Amygdala (tissue), 56 donors: ENCODE measurements at regions not wholly inside any gene's neighbourhood (a gene's known extent, or its start where the extent isn't known, plus 50 kb on each side); places are given as distances from the start of the nearest gene placed in this dataset.
"Not testable (repeated sequence)": the region's sequence is repeated elsewhere in the genome, so short reads cannot be mapped to it uniquely, and the experiment has no call there.

Experiments used
- DNase-seq, 56 donors: peaks; one replicate each; lab custom pipeline; 2025; lab: John Stamatoyannopoulos, UW

DNA sequence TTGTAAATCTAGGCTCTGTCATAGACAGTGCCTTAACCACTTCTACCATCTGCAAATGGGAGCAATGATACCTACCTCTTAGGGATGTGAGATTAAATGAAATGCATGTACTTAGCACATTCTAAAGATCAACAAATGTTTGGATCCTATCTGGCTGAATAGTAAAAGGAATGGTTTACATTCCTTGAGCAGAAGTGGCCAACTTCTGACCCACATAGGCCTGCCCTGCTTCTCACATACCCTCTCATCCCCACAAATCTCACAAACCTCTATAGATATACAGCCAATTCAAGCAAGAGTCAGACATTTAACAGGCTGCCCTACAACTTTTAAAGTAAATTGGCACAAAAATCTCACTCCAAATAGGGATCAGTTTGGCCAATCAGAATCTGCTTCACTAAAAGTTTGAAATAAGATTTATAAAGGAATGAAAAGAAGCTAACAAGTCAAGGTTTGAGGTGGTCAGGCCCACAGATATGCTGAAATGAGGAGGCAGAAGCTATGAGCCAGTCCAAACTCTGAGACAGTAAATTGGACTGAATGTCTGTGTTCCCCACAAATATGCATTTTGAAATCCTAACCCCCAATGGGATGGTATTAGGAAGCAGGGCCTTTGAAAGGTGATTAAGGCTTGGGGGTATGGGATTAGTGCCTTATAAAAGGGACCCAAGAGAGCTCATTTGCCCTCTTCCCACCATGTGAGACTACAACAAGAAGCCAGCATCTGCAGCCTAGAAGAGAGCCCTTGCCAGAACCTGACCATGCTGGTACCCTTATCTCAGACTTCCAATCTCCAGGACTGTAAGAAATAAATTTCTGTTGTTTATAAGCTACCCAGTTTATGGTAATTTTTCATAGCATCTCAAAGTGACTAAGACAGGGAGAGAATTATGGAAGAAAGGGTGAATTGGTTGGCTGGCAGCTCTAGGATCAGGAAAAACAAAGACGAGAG is 227.8 kb upstream of the RBMS1 start:
- no peak for DNase-seq

DNA sequence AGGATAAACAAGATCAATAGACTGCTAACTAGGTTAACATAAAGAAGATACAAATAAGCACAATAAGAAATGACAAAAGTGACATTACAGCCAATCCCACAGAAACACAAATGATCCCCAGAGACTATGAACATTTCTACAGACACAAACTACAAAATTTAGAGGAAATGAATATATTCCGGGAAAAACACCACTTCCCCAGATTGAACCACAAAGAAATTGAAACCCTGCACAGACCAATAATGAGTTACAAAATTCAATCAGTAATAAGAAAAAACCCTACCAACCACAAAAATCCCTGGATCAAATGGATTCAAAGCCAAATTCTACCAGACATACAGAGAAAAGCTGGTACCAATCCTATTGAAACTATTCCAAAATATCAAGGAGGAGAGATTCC is 232.4 kb upstream of the RBMS1 start:
- no peak for DNase-seq

DNA sequence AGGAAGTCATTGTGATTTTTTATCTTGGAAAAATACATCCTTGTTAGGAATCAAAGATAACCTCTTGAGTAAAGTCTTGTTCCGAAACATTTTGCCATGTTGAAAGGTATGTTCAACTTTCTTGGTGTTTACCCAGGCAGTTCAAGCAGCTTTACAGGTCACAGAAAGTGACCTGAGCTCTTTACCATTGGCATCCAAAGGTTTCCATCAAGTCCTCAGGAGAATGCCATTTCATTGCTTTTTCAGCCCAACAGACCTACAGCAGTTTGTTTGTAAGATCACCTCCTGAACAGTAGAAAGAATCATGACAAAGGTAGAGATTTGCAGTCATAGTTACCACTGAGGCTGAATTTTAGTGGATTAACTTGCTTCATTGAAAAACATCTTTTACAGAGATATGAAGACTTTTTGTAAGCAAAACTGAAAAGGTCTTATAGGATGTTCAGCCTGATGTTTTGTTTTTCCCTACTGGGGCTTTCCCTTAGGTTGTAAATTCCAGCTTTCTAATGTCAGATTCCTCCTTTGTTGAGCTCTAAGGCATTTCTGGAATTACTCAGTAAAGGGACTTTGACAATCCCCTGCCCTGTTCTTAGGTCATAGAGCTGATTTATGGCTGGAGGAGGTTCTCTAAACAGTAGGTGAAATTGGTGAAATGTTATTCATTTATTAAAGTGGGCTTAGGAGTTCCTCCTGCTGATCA is 236.8 kb upstream of the RBMS1 start:
- DNase-seq, result no peak

DNA sequence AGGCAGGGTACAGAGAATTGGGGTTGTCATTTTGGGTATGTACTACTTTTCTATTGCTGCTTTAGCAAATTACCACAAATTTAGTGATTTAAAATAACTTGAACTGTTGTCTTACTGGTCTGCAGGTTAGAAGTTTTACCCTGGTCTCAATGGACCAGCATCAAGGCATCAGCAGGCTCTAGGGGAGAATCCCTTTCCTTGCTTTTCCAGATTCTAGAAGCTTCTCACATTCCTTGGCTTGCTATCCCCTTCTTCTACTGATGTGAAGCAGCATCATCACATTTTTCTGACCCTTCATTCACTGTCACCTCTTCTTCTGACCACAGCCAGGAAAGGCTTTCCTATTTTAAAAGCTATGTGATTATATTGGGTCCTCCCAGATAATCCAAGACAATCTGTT is 237.8 kb upstream of the RBMS1 start:
- DNase-seq, result no peak

DNA sequence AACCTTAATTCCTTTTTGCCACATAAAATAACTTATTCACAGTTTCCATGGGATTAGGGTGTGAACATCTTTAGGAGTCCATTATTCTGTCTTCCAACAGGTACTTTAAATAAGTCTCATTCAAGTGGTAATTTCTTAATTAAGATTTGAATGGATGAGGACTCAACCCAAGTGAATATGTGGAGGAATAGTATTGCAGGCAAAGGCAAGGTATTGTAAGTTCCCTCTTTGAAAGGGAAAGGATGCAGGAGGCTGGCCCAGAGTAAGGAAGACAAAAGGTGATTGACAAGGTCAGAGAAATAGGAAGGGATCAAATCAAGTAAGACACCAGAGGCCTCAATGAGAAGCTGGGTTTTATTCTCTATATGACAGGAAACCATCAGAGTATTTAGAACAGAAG is 238.2 kb upstream of the RBMS1 start:
- DNase-seq, result no peak

DNA sequence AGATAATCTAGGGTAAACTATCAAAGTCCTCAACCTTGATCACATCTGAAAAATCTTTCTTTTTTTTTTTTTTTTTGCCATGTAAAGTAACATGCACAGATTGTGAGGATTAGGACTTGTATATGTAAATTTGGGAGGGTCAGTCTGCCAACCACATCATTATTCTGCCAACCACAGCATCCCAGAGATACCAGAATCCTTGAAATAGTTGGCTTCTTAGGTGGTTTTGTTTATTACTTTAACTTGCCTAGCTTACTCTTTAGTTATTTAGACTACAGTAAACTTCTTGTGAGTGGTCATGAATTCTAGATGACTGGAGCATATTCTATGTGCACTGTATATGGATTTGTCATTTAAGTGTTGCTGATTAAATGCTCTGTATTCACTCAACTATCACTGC is 242.1 kb upstream of the RBMS1 start:
- DNase-seq, result no peak

DNA sequence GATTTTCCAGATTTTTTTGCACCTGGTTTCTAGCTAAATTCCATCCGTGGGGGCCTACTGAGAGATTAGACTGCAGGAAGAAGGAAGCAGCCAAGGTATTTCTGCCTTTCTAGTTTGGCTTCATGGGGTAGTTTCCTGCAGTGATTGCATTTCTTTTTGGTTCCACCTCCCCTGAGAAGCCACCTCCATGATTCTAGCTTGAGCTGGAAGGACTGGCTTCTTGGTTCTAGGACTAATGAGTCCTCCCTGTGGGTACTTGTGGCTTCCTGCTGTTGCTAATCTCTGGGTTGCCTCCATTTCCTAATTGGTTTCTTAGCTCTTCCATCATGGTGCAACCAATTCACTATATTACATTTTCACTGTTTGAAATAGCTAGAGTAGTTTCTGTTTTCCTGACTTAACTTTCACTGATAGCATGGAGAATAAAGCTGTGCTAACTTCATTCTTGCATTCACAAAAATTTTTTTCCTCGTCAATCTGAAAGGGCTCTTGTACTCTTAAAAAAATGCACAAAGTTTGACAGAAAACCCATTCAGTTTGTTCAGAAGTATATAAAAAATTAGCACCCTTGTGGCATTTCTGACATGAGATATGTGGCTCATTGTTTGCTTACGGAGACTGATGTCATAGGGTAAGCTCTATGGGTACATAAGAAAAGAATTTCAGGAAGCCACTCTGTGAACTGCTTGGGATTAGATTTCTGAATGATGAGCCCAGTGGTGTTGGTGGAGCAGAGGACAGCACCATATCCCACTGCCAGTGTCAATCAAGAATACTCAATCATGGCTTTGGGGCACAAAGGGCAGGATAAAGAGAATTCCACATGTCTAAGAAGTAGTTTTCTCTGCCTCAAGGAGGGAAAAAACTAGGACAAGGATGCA is 242.8 kb upstream of the RBMS1 start:
- no peak for DNase-seq

DNA sequence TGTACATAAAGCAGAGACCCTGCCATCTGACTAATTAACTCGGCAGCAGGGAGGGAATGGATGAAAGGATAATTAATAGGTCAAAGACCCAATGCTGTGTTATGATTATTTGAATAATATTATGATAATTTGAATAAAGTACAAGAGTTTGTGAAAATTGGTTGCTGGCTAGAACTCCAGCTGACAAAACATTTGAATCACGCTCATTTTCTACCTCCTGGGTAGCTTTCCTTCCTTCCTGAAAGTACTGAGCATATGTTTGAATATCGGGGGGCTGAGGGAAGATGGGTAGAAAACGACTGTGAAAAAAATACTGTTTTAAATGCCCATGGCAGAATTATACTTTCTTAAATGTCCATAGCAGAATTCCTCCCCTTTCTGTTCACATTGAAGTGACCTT is 243.6 kb upstream of the RBMS1 start:
- no peak for DNase-seq

DNA sequence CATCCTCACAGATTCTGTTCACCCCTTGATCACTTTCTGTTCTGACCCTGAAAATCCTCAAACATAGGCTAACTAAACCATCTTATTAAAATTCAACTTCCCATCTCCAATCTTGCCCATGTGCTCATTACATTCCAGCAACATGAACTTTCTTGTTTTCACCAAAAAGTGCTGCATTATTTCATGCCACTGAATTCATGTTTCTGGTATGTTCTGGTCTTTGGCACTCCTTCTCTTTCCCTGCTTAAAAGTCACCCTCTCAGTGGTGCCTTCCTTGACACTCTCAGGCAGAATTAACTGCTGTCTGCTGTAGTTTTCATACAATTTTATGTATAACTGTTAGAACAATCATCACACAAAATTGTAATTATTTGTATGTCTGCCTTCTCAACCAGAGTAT is 247.7 kb upstream of the RBMS1 start:
- DNase-seq, result no peak

DNA sequence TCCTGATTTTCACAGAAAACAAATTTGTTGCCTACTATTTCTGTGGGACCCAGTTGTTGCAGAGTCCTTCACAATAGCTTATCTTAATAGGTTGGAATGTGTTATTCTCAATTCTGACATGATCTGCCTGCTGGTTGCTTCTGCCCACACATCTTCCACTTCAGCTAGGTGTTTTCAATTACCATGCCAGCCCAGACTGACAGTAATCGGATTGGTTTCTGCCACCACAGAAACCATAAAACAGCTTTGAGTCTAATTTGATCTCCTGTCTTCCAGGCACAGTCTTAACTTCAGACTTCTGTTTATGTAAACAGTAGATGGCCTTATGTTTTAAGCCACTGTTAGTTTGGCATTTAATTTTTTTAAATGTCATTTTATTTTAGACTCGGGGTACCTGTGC is 248.2 kb upstream of the RBMS1 start:
- no peak for DNase-seq

DNA sequence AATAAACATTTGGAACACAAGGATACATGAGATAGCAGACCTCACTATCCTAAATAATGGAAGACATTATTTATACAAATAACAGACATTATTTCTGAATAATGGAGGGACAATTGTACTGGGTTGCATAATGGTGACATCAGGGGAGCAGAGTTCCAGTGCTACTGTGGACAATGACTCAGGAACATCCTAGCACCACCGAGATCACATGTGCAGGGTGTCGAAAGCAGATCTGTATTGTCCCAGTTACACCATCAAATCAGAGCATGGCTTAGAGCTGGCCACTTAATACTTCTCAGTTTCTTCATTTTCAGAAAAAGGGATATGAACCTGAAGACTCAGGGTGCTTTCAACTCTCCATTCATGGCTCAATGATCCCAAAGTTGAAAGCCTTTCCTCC is 249.1 kb upstream of the RBMS1 start:
- no peak for DNase-seq

DNA sequence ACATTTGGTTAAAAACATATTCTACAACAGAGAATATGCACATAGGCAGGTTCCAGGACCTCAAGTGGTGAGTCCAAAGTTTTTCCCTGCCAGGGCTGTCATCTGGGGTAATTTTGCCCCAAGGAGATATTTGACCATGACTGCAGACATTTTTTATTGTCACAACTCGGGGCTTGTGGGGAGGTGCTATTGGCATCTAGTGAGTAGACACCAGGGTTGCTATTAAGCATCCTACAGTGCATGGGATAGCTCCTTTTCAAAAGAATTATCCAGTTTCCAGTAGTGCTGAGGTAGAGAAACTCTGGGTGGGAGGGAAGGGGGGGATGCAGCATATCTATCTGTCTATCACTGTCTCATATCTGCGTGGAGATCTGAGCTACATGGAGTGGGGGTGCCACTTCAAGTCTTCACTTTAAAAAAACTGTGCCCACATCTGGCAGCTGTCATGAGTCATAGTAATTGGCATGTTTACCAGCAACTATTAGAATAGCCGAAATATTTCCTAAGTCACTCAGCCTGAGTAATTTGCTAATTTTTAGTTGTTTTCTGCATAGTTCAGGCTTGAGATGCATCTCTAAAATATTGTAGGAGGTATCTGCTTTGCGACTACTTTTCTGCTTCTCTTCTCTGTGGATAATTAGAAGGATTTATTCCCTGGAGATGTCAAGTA is 254.0 kb upstream of the RBMS1 start:
- DNase-seq, result peak in 2 of 56 donors; percentile 9 to 11

DNA sequence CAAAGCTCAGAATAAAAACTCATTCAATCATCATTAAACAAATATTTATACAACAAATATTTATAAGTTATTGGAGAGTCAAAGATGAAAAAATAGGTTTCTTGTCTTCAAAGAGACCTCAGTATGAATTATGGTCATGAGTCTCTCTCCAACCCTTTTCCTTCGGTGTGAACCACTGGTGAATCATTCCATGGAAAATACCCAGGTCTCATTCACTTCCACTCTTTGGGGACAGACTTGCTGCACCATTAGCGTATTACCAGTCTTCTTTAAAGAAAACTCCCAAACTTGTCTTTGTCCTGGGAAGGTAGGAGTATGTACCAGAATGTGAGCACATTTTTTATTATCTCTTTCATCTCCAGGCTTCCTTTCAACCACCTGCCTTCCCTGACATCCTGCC is 257.4 kb upstream of the RBMS1 start:
- no peak for DNase-seq

DNA sequence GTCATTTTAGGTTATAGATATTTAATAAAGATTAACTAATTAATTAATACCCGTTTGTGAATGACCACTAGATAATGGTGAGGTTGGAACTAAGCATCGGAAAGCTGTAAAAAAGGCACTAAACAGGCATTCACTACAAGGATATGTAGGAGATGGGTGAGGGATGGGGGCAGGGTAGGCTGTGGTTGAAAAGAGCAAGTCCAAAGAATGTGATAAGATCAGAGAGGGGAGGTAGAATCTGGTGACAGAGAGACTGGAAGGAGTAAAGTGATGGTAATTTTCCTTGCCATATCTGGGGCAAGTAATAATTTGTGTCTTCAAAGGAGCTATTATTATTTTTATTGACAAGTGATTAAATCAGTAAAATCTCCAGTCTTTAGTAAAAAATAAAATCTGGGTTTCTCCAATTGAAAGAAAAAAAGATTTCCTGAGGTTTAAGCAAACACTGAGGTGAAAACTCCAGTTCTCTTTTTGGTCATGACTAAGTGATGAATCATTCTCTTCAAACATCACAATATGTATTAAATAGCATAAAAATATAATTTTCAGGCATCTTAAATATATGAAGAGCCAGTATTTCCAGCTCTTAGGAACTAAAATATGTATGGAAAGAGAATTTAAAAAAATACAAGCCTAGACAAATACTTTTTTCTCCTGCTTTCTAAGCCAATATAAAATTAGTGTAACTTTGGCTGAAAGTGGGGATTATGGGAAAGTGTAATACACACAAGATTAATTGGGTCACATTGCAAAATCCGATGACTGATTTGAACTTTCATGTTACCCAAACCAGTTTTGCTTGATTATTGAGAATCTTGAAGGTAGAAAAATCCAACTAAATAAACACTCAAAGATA is 259.1 kb upstream of the RBMS1 start:
- no peak for DNase-seq

DNA sequence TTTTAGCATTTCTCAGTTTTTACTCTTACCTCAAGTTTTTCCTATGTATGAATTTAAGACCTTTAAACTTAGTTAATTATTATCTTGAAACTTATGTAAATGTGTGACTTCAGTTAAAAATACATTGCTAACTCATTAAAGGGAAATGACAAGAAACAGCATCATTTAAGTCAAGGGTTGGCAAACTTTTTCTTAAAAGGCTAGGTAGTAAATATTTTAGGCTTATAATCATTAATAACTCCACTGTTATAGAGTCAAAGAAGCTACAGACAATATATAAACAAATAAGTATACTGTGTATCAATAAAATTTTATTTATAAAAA is 259.7 kb upstream of the RBMS1 start:
- DNase-seq, result no peak

DNA sequence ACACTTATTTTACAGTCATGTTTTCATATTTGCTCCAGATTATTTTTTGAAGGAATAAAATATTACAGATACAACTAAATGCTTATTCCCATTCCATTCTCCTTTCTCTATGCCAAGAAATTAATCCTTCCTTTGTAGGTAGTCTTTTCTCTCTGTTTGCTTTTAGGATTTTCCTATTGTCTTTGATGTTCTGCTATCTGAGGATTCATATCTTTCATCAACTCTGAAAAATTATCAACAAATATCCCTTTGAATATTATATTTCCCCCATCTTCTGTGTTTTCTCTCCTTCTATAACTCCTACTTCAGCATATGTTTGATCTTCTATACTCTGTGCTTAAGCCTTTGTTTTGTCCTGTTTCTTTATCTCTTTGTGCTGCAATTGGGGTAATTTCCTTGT is 260.4 kb upstream of the RBMS1 start:
- no peak for DNase-seq

DNA sequence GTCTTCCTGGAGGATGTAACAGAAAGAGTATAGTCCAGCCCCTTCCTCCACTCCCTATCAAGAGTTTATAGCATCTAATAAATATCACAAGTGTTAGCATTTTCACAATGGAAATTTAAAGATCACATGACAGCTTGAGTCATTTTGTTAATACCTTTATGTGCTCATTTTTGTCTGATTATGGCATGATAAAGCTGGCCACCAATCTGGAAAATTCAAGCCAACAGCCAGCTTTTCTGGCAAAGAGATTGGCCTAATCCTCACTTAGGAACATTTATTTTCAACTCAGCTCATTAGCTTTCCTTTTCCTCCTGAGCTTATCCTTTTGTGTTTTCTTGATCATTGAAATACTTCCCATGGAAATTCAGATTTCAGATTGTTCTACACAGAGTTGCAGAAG is 262.9 kb upstream of the RBMS1 start:
- no peak for DNase-seq

DNA sequence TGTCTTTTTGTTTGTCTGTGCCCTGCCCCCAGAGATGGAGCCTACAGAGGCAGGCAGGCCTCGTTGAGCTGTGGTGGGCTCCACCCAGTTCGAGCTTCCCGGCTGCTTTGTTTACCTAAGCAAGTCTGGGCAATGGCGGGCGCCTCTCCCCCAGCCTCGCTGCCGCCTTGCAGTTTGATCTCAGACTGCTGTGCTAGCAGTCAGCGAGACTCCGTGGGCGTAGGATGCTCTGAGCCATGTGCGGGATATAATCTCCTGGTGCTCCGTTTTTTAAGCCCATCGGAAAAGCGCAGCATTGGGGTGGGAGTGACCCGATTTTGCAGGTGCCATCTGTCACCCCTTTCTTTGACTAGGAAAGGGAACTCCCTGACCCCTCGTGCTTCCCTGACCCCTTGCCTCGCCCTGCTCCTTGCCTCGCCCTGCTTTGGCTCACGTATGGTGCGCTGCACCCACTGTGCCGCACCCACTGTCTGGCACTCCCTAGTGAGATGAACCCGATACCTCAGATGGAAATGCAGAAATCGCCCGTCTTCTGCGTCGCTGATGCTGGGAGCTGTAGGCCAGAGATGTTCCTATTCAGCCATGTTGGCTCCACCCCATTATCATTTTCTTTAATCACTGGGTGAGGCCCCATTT is 269.0 kb upstream of the RBMS1 start:
- DNase-seq, result not testable (repeated sequence)

DNA sequence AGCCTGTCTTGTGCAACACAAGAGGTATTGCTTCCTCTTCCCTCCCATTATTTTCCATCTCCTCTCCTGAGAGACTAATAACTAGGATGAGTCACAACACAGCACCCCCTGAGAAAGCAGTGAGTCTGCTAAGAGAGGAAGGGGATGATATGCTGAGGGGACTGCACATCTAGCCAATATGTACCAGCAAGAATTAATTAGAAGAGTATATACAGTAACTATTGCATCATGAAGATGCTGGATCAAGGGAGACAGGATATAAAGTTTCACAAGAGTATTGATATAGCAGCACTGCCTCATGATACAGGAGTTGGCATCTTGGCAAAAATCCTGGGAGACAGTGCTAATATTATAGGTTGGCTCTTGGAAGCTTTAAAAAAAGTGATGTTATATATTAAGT is 289.9 kb upstream of the RBMS1 start:
- DNase-seq, result no peak
